Cardiac fibroblast (primary cell): ENCODE measurements at regions not wholly inside any gene's neighbourhood (a gene's known extent, or its start where the extent isn't known, plus 50 kb on each side); places are given as distances from the start of the nearest gene placed in this dataset.

Experiments used
- DNase-seq, 2 donors: peaks; one replicate each; pipeline versions ENCODE4 v3.0.0 to v3.0.0-alpha.2; 2010; ENCODE audit warnings: low read depth in 2 of 2
- H3K4me3 ChIP-seq, 2 donors: replicated peaks in 1 of 2; 1 replicate in 1 of 2; 2 replicates in 1 of 2; pipeline ENCODE4 v1.5.1; 2011; ENCODE audit warnings: low read depth in 2 of 2, low read length in 2 of 2, mild to moderate bottlenecking in 2 of 2, moderate library complexity in 1 of 2
- TF ChIP-seq, protein P1 (sequence below): IDR thresholded peaks from one replicate; pipeline ENCODE4 v1.5.1; 2011; ENCODE audit warnings: low read depth, mild to moderate bottlenecking, low read length, inconsistent platforms

DNA sequence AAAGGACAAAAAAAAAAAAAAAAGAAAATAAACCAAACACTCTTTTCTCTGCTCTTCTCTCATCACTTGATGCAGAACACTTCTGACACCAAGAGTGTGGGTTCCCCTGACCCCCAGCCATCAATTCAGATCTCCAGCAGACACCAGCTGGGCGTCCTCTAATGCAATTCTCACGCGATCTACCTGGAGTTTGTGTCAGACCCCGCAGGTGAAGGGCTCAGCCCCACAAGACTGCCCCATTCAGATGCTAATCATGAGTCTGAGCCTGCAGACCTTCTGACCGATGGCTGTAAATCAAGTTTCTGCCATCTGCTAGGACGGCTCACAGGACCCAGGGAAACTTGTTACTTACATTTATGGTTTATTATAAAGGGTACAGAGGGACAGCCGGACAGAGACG is 133.6 kb upstream of the C1orf174 start:
- no peak overlapping the region for H3K4me3 ChIP-seq
- TF ChIP-seq, protein P1, sequence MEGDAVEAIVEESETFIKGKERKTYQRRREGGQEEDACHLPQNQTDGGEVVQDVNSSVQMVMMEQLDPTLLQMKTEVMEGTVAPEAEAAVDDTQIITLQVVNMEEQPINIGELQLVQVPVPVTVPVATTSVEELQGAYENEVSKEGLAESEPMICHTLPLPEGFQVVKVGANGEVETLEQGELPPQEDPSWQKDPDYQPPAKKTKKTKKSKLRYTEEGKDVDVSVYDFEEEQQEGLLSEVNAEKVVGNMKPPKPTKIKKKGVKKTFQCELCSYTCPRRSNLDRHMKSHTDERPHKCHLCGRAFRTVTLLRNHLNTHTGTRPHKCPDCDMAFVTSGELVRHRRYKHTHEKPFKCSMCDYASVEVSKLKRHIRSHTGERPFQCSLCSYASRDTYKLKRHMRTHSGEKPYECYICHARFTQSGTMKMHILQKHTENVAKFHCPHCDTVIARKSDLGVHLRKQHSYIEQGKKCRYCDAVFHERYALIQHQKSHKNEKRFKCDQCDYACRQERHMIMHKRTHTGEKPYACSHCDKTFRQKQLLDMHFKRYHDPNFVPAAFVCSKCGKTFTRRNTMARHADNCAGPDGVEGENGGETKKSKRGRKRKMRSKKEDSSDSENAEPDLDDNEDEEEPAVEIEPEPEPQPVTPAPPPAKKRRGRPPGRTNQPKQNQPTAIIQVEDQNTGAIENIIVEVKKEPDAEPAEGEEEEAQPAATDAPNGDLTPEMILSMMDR = no peak
- no peak for DNase-seq

GRCh38 chr1:4034318-4034887 is 134.3 kb upstream of the C1orf174 start:
- no peak for DNase-seq
- no peak overlapping the region for H3K4me3 ChIP-seq
- TF ChIP-seq, protein P1 = no peak

- DNase-seq = no peak
- TF ChIP-seq, protein P1 = no peak
Measured at GRCh38 chr1:4044967-4045366, 144.9 kb upstream of the C1orf174 start.

GRCh38 chr1:4045397-4046010 is 145.4 kb upstream of the C1orf174 start:
- no peak for DNase-seq
- TF ChIP-seq, protein P1 = no peak
- no peak overlapping the region for H3K4me3 ChIP-seq

More at GRCh38 chr1:4044967-4045366, 144.9 kb upstream of the C1orf174 start:
- no peak overlapping the region for H3K4me3 ChIP-seq

DNA sequence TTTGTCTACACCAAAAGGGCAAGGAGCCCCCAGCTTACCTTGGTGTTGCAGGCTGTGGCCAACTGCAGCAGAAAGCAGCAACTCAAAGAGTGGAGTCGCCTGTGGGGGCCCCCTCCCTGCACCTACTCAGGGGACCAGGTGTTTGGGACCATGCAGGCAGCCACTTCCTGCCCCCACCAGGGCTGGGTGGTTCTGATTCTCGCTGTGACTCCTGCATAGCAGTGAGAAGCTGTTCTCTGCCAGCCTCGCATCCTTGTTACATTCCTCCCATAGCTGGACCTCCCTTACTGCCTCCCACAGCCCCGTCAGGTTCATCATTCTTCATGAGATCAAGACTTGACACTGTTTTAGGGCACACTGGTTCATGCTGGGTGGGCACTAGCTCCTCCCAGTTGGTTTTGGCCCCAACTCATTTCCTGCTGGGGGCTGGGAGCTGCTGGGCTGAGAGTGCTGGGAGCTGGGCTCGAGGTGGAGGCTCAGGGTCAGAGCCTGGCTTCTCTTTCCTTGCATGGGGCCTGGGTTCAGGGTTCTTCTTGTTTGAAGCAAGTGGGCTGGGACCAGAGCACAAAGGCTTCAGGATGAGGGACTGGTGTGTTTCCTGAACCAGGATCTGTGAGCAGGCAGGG is 146.9 kb upstream of the C1orf174 start:
- TF ChIP-seq, protein P1 = no peak
- no peak for DNase-seq

DNA sequence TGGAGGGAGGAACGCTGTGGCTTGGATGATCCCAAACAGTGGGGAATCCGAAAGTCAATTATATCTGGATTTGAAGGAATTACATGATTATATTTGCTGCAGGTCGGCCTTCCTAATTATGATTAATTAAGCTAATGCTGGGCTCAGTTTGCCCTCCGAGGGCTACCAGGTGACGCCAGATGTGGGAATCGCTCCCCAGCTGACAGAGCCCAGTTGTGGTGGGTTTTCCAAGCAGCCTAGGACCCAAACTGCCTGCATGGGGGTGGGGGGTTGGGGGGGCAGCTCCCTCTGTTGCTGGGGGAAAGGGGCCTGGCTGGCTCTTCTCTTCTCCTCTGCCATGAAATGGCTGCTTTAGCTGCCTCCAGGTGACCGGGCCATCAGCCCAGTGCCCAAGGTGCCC is 147.6 kb upstream of the C1orf174 start:
- no peak overlapping the region for H3K4me3 ChIP-seq
- TF ChIP-seq, protein P1 = no peak
- no peak for DNase-seq

More for the DNA sequence above, 146.9 kb upstream of the C1orf174 start:
- H3K4me3 ChIP-seq = no peak overlapping the region
